ENCODE measurements at regions not wholly inside any gene's neighbourhood (a gene's known extent, or its start where the extent isn't known, plus 50 kb on each side); places are given as distances from the start of the nearest gene placed in this dataset.

DNA sequence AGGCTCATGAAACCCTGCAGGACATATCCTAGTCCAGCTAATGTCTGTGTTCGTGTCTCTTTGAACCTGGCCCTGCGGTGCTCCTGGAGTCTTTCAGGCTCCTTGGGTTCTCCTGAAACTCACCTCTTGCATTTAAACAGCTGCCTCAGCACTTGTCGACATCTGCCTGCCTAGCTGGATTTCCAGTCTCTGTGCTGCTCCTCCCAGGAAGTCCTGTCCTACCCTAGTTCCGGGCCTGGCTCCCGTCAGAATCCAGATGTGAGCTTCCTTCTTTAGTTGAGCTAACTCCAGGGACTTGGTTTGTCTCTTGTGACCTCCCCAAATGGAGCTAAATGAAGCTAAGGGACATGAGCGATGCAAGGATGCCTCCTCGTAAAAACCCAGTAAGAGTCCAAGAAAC is 155.2 kb upstream of the PIRT start:
- H3K4me3 ChIP-seq (ENCODE audit: low read depth, low read length) = no peak overlapping the region
- TF ChIP-seq, protein P1, sequence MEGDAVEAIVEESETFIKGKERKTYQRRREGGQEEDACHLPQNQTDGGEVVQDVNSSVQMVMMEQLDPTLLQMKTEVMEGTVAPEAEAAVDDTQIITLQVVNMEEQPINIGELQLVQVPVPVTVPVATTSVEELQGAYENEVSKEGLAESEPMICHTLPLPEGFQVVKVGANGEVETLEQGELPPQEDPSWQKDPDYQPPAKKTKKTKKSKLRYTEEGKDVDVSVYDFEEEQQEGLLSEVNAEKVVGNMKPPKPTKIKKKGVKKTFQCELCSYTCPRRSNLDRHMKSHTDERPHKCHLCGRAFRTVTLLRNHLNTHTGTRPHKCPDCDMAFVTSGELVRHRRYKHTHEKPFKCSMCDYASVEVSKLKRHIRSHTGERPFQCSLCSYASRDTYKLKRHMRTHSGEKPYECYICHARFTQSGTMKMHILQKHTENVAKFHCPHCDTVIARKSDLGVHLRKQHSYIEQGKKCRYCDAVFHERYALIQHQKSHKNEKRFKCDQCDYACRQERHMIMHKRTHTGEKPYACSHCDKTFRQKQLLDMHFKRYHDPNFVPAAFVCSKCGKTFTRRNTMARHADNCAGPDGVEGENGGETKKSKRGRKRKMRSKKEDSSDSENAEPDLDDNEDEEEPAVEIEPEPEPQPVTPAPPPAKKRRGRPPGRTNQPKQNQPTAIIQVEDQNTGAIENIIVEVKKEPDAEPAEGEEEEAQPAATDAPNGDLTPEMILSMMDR (IDR thresholded peaks at IDR 0.05; ENCODE audit: insufficient read depth, low read depth, low read length, missing control alignments) = no peak
- no peak for DNase-seq (ENCODE audit: low read depth)

DNA sequence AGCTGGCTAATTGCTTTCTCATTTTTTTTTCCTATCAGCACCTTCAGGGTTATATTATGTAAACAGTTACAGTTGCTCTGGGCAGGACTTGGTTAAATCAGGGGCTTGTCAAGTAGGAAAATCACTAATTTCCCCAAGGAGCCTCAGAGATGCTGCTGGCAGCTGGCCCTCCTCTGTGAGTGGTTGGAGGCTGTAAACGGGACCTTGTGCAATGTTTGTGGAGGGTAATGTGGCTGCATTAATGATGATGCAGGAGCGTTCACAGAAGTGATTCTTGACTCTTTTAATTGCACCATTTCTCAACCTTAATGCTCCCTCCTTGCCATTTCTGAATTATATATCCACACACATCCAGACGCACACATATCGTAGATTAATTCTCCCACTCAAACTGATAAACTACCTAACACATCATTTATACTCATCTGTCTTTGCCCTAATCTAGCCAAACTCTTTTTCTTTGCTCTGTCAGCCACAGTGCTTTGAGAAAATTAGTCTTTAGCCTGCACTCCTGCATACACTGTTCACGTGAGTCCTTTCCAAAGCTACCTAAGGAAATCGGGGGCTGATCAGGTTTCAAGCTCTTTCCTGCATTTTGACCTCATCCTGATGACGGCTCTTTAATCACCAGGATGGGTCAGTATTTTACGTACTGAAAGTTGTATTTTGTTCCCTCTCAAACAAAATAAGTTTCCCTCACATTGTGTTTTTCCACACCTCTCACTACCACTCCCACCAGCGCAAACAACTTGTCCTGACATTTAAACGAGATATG is 154.4 kb upstream of the PIRT start:
- no peak overlapping the region for H3K4me3 ChIP-seq (ENCODE audit: low read depth, low read length)
- no peak for DNase-seq (ENCODE audit: low read depth)
- TF ChIP-seq, protein P1 (IDR thresholded peaks at IDR 0.05; ENCODE audit: insufficient read depth, low read depth, low read length, missing control alignments) = no peak

DNA sequence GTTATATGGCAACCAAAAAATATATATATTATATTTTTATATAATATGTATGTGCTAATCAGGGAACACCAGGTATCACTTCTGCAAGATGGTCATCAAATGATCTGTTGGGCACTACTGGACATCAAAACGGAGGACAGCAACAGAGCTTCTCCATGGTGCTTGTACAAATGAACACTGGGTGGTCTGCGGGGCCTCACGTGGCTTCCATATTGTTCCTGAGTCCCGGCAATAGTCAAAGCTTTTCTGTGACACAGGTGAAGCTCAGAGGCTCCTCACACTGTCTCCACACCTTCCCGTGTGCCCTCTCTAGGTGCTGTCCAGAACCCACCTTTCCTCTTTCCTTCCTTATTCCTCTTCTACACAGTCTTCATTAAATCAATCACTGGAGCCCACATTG is 149.9 kb upstream of the PIRT start:
- TF ChIP-seq, protein P1 (IDR thresholded peaks at IDR 0.05; ENCODE audit: insufficient read depth, low read depth, low read length, missing control alignments) = no peak
- H3K4me3 ChIP-seq (ENCODE audit: low read depth, low read length) = no peak overlapping the region
- no peak for DNase-seq (ENCODE audit: low read depth)

DNA sequence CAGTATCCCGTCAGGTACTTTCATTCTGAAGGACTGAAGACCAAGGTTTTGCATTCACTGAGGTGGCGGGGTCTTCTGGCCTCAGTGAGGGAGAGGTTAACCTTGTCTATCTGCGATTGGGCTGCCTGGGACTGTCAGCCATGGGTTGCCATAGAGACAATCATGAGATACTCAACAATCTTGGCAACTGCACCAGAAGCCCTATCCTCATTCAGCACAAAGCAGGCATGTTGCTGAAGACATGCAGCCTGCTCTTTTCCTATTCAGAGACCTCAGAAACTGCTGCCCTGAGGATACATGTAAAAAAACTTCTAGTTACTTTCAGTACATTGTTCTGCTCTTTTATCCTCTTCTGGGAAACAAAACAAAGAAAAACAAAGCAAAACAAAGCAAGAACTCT is 146.3 kb upstream of the PIRT start:
- H3K4me3 ChIP-seq (ENCODE audit: low read depth, low read length) = no peak overlapping the region
- DNase-seq (ENCODE audit: low read depth) = no peak
- TF ChIP-seq, protein P1 (IDR thresholded peaks at IDR 0.05; ENCODE audit: insufficient read depth, low read depth, low read length, missing control alignments) = no peak

DNA sequence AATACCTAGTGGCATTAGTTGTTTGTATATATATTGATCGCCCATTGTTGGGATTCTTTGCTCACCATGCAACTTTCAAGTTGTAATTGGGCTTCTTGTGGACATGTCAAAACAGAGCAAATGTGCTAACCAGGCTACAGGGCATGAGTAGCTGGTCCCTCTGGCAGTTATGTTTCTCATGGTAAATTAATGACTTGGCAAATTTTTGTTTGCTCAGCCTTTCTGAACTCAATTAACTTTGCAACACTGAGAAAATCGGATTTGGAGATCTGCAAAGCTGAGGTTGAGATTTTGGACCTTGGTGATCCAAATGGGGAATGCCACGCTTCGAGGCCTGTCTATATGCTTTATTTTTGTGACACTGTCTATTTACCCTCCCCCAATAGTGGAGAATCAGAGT is 138.5 kb upstream of the PIRT start:
- TF ChIP-seq, protein P1 (IDR thresholded peaks at IDR 0.05; ENCODE audit: insufficient read depth, low read depth, low read length, missing control alignments) = no peak
- no peak overlapping the region for H3K4me3 ChIP-seq (ENCODE audit: low read depth, low read length)
- DNase-seq (ENCODE audit: low read depth) = no peak

DNA sequence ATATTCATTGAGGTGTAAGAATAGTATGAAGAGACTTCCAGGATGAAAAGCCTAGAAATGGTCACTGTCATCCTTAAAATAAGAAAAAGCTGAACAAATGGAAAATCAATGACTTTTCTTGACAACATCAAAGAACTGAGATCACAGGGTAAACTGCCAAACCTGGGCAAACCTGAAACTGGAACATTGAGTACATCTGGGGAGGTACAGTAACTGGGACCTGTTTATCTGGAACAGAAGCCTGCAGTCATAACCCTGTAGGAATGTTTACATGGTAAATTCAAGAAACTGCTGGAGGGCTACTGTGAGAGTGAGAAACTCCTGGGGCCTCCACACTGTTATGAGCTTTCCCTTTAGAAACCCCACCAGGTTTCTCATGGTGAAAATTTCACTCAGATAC is 130.1 kb upstream of the PIRT start:
- no peak for DNase-seq (ENCODE audit: low read depth)
- H3K4me3 ChIP-seq (ENCODE audit: low read depth, low read length) = no peak overlapping the region
- TF ChIP-seq, protein P1 (IDR thresholded peaks at IDR 0.05; ENCODE audit: insufficient read depth, low read depth, low read length, missing control alignments) = no peak

DNA sequence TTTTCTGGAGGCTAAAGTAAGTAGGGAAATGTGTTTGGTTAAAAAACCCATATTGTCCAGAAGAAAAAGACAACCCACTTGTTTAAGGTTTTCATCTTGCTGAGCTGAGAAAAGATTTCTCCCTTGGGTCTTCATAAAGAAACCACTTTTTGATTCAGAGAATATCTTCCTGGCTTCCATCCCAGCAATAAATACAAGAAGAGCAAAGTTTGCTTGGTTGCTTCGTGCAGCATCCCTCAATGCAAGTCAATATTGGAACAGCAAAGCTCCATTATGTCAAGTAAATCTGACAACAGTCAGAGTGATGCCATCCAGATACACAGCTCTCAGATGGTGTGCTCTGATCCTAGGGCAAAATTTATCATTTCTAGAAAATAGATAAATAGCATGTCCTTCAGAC is 118.9 kb upstream of the PIRT start:
- H3K4me3 ChIP-seq (ENCODE audit: low read depth, low read length) = no peak overlapping the region
- no peak for DNase-seq (ENCODE audit: low read depth)
- TF ChIP-seq, protein P1 (IDR thresholded peaks at IDR 0.05; ENCODE audit: insufficient read depth, low read depth, low read length, missing control alignments) = no peak

Data from GM12865 (cell line).